BJ (cell line): ENCODE measurements at regions not wholly inside any gene's neighbourhood (a gene's known extent, or its start where the extent isn't known, plus 50 kb on each side); places are given as distances from the start of the nearest gene placed in this dataset.
"Not testable (repeated sequence)": the region's sequence is repeated elsewhere in the genome, so short reads cannot be mapped to it uniquely, and the experiment has no call there.

Experiments used
- CTCF ChIA-PET: fragments of 350-600 bp; formaldehyde crosslinking; extraction: SDS; loops from one replicate; lab custom pipeline; 2021; ENCODE audit warnings: antibody characterized with exemption, inconsistent platforms; lab: Yijun Ruan, JAX
- POLR2A ChIA-PET: fragments of 300-600 bp; sonication (Branson Sonifier 250); formaldehyde crosslinking; extraction: SDS; loops from one replicate; lab custom pipeline; 2021; ENCODE audit warnings: antibody characterized with exemption; lab: Charles Lee
- DNase-seq: peaks from one replicate; pipeline ENCODE4 v3.0.0-alpha.2; 2011; ENCODE audit warnings: low read depth
- H3K27me3 ChIP-seq: 2 replicates; pipeline ENCODE4 v1.6.0; 2011; ENCODE audit warnings: low read length; ENCODE audit not compliant: control insufficient read depth, insufficient read depth
- H3K36me3 ChIP-seq: 2 replicates; pipeline ENCODE4 v1.5.1; 2011; ENCODE audit warnings: low read length; ENCODE audit not compliant: control insufficient read depth, insufficient read depth
- H3K4me3 ChIP-seq: 2 replicates; pipeline ENCODE4 v1.5.1; 2011; ENCODE audit warnings: low read depth, mild to moderate bottlenecking, control low read depth, low read length
- TF ChIP-seq, protein P1 (sequence below): IDR thresholded peaks from 2 replicates; pipeline ENCODE4 v1.5.1; 2011; ENCODE audit warnings: low read depth, mild to moderate bottlenecking, control low read depth, inconsistent platforms, low read length, moderate library complexity; ENCODE audit not compliant: insufficient read depth

DNA sequence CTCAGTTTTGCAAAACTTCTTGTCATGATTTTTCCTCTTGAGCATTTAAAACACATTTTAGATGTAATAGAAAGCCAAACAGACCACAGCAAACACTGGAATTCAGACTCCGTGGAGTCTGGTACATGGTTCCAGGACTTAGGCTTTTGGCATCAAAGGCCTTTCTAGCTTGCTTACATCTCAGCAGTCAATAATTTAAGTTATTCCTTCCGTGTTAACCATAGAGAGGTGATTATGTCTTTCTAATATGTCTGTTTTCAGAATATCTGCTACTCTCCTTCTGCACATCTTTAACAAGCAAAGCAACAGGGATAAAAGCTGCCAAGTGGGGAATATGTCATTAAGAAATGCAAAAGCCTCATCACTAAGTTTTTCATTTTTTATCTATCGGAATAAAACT, 171.7 kb upstream of the CRBN start:
- Histone ChIP-seq H3K27me3 (no peaks in the 10 kb centered on the region), H3K4me3 (no peak overlapping the region), H3K36me3 (no peaks in the 10 kb centered on the region)
- CTCF ChIA-PET: no interaction called here
- DNase-seq: no peak
- POLR2A ChIA-PET: no interaction called here
- TF ChIP-seq, protein P1, sequence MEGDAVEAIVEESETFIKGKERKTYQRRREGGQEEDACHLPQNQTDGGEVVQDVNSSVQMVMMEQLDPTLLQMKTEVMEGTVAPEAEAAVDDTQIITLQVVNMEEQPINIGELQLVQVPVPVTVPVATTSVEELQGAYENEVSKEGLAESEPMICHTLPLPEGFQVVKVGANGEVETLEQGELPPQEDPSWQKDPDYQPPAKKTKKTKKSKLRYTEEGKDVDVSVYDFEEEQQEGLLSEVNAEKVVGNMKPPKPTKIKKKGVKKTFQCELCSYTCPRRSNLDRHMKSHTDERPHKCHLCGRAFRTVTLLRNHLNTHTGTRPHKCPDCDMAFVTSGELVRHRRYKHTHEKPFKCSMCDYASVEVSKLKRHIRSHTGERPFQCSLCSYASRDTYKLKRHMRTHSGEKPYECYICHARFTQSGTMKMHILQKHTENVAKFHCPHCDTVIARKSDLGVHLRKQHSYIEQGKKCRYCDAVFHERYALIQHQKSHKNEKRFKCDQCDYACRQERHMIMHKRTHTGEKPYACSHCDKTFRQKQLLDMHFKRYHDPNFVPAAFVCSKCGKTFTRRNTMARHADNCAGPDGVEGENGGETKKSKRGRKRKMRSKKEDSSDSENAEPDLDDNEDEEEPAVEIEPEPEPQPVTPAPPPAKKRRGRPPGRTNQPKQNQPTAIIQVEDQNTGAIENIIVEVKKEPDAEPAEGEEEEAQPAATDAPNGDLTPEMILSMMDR: no peak

DNA sequence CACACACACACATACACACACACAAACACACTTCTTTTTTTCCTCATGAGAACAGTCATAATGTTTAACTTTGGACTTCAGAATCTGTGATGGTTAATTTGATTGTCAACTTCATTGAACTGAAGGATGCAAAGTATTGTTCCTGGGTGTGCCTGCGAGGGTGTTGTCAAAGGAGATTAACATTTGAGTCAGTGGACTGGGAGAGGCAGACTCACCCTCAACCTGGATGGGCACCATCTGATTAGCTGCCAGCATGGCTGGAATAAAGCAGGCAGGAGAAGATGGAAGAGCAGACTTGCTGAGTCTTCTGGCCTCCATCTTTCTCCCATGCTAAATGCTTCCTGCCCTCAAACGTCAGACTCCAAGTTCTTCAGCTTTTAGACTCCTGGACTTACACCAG, 167.6 kb upstream of the CRBN start:
- H3K36me3 ChIP-seq, DNase-seq, H3K27me3 ChIP-seq, POLR2A ChIA-PET, CTCF ChIA-PET, H3K4me3 ChIP-seq: not testable (repeated sequence)

- Histone ChIP-seq H3K4me3 (no peak overlapping the region), H3K36me3 (no peaks in the 10 kb centered on the region), H3K27me3 (no peaks in the 10 kb centered on the region)
- POLR2A ChIA-PET: no interaction called here
- DNase-seq: no peak
- CTCF ChIA-PET: no interaction called here
- TF ChIP-seq, protein P1: no peak
Measured at GRCh38 chr3:3346556-3346955, 167.1 kb upstream of the CRBN start.

DNA sequence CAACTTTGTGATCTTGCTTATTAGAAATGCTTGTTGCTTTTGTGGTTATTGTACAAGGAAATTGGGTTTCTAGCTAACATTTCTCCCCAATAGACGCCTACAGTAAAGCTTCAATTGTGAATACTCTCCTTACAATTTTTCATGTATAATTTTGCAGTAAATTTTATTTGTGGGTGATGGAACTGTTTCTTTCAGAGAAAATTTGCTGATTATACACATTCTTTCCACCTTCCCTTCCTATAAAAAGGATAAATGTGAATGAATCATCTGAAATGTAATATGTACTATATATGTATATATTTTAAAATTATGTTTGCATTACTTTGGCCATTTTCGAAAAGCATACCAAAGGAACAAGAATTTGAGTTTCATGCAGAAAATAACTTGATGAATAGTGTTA, 162.7 kb upstream of the CRBN start:
- DNase-seq: no peak
- TF ChIP-seq, protein P1: no peak
- Histone ChIP-seq H3K36me3 (no peaks in the 10 kb centered on the region), H3K27me3 (no peaks in the 10 kb centered on the region), H3K4me3 (no peak overlapping the region)
- ChIA-PET CTCF (no interaction called here), POLR2A (no interaction called here)

GRCh38 chr3:3340965-3341895, 161.7 kb upstream of the CRBN start:
- no peak for DNase-seq
- Histone ChIP-seq H3K27me3 (no peaks in the 10 kb centered on the region), H3K36me3 (no peaks in the 10 kb centered on the region), H3K4me3 (no peak overlapping the region)
- ChIA-PET POLR2A (no interaction called here), CTCF (no interaction called here)
- TF ChIP-seq, protein P1: no peak
